ENCODE measurements at regions not wholly inside any gene's neighbourhood (a gene's known extent, or its start where the extent isn't known, plus 50 kb on each side); places are given as distances from the start of the nearest gene placed in this dataset.

DNA sequence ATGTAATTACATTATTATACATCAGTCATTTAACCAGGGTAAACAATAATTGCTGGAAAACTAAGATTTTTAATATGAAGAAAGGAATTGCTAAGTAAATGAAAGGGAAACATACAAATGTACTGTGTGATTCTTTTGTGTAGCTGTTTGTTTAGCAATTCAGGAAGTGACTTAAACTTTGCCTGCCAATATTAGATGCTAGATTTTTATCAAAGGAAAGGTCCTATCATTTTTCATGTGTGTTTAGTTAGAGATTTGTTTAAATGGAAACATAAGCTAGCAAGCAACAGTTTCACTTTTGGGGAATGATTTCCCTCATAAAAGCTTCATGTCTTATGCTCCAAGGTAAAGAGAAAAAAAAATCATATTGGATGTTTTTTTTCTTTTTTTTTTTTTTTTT is 95.1 kb upstream of the LIMCH1 start:
- no peak overlapping the region for H3K27ac ChIP-seq (ENCODE audit: low read depth in 1 of 2, low read length in 2 of 2)
- no peak for DNase-seq
- TF ChIP-seq, protein P1, sequence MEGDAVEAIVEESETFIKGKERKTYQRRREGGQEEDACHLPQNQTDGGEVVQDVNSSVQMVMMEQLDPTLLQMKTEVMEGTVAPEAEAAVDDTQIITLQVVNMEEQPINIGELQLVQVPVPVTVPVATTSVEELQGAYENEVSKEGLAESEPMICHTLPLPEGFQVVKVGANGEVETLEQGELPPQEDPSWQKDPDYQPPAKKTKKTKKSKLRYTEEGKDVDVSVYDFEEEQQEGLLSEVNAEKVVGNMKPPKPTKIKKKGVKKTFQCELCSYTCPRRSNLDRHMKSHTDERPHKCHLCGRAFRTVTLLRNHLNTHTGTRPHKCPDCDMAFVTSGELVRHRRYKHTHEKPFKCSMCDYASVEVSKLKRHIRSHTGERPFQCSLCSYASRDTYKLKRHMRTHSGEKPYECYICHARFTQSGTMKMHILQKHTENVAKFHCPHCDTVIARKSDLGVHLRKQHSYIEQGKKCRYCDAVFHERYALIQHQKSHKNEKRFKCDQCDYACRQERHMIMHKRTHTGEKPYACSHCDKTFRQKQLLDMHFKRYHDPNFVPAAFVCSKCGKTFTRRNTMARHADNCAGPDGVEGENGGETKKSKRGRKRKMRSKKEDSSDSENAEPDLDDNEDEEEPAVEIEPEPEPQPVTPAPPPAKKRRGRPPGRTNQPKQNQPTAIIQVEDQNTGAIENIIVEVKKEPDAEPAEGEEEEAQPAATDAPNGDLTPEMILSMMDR (IDR thresholded peaks at IDR 0.05) = no peak
- no peak overlapping the region for H3K4me3 ChIP-seq (replicated peaks in 1 of 3; ENCODE audit: low read depth in 2 of 3, low read length in 3 of 3)
- H3K79me2 ChIP-seq (ENCODE audit: insufficient read depth, low read length) = no peaks in the 10 kb centered on the region
- H3K4me2 ChIP-seq (replicated peaks; ENCODE audit: extremely low read depth, low read length, poor library complexity, severe bottlenecking) = no peak overlapping the region
- no peaks in the 10 kb centered on the region for H3K36me3 ChIP-seq (replicated peaks in 1 of 2; ENCODE audit: control insufficient read depth in 1 of 2, insufficient read depth in 2 of 2, low read length in 2 of 2)
- H3K27ac Mint-ChIP-seq = no peak overlapping the region
- H3K4me1 Mint-ChIP-seq = peaks cover 4% of the 10 kb centered on the region
- H3K27me3 ChIP-seq (ENCODE audit: control insufficient read depth in 2 of 2, insufficient read depth in 2 of 2, low read length in 2 of 2) = no peaks in the 10 kb centered on the region
- intact Hi-C loops (cut with micrococcal nuclease) = no loop called here
- no peaks in the 10 kb centered on the region for H3K9me3 ChIP-seq (replicated peaks in 1 of 2; ENCODE audit: control insufficient read depth in 1 of 2, insufficient read depth in 1 of 2, low read length in 2 of 2)
- no peaks in the 10 kb centered on the region for H3K36me3 Mint-ChIP-seq
- H3K4me1 ChIP-seq (ENCODE audit: control insufficient read depth in 1 of 2, insufficient read depth in 2 of 2, low read length in 2 of 2) = no peaks in the 10 kb centered on the region
- no peak overlapping the region for H3K9ac ChIP-seq (ENCODE audit: insufficient read depth, low read length, poor library complexity, severe bottlenecking)
- H4K20me1 ChIP-seq (ENCODE audit: insufficient read depth, low read length) = no peaks in the 10 kb centered on the region
- no peak overlapping the region for H3K4me3 Mint-ChIP-seq
- H3K9me3 Mint-ChIP-seq = no peaks in the 10 kb centered on the region
- no peak overlapping the region for H2AFZ ChIP-seq (ENCODE audit: insufficient read depth, low read depth, low read length, poor library complexity, severe bottlenecking)
- peaks cover 0 to 3% (median 0%) of the 10 kb centered on the region in 3 donors for H3K27me3 Mint-ChIP-seq (ENCODE audit: low read depth in 3 of 3)

DNA sequence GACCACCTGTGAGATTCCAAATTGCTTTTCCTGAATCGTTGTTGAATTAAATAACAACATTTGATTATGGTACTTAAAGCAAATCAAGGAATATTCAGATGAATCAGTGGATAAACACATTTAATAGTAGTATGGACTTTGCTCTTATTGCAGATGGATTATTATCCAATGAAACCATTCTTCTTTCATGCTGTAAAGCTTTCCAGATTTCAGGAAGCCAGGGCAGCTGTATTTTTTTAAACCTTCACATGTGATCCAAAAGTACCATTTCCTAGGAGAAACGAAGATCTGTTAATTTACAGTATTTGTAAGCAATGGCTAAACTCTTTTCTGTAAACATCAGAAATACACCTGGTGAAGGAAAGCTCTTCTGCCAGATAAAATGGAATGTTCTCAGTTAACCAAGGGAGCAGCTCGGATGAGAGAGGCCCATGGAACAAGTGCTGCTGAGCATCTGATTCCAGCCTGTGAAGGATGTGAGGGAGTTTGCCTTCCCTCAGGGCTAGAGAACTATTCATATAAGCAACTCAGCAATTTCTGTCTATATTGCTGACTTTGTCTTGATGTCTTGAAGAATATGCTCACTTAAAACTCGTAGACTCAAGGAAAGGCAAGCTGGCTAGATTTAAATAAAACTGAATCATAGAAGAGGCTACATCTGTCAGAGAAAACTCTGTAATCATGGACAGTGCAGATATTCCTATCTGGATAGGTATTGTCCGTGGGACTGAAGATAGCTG is 94.4 kb upstream of the LIMCH1 start:
- Histone ChIP-seq H3K27me3 (ENCODE audit: control insufficient read depth in 2 of 2, insufficient read depth in 2 of 2, low read length in 2 of 2) (no peaks in the 10 kb centered on the region), H3K36me3 (replicated peaks in 1 of 2; ENCODE audit: control insufficient read depth in 1 of 2, insufficient read depth in 2 of 2, low read length in 2 of 2) (no peaks in the 10 kb centered on the region), H4K20me1 (ENCODE audit: insufficient read depth, low read length) (no peaks in the 10 kb centered on the region), H3K4me2 (replicated peaks; ENCODE audit: extremely low read depth, low read length, poor library complexity, severe bottlenecking) (no peak overlapping the region), H2AFZ (ENCODE audit: insufficient read depth, low read depth, low read length, poor library complexity, severe bottlenecking) (no peak overlapping the region), H3K9ac (ENCODE audit: insufficient read depth, low read length, poor library complexity, severe bottlenecking) (no peak overlapping the region), H3K79me2 (ENCODE audit: insufficient read depth, low read length) (no peaks in the 10 kb centered on the region), H3K9me3 (replicated peaks in 1 of 2; ENCODE audit: control insufficient read depth in 1 of 2, insufficient read depth in 1 of 2, low read length in 2 of 2) (no peaks in the 10 kb centered on the region), H3K4me1 (ENCODE audit: control insufficient read depth in 1 of 2, insufficient read depth in 2 of 2, low read length in 2 of 2) (no peaks in the 10 kb centered on the region), H3K27ac (ENCODE audit: low read depth in 1 of 2, low read length in 2 of 2) (no peak overlapping the region), H3K4me3 (replicated peaks in 1 of 3; ENCODE audit: low read depth in 2 of 3, low read length in 3 of 3) (no peak overlapping the region)
- peaks cover 0 to 3% (median 0%) of the 10 kb centered on the region in 3 donors for H3K27me3 Mint-ChIP-seq (ENCODE audit: low read depth in 3 of 3)
- WGBS (ENCODE audit: insufficient coverage) = 91% methylated on average over 1 of the region's 5 CpGs
- no peak overlapping the region for H3K27ac Mint-ChIP-seq
- no peaks in the 10 kb centered on the region for H3K9me3 Mint-ChIP-seq
- peaks cover 4% of the 10 kb centered on the region for H3K4me1 Mint-ChIP-seq
- no peak for DNase-seq
- TF ChIP-seq, protein P1 (IDR thresholded peaks at IDR 0.05) = no peak
- intact Hi-C loops (cut with micrococcal nuclease) = no loop called here
- H3K4me3 Mint-ChIP-seq = no peak overlapping the region
- no peaks in the 10 kb centered on the region for H3K36me3 Mint-ChIP-seq
